ENCODE measurements at regions not wholly inside any gene's neighbourhood (a gene's known extent, or its start where the extent isn't known, plus 50 kb on each side); places are given as distances from the start of the nearest gene placed in this dataset.

DNA sequence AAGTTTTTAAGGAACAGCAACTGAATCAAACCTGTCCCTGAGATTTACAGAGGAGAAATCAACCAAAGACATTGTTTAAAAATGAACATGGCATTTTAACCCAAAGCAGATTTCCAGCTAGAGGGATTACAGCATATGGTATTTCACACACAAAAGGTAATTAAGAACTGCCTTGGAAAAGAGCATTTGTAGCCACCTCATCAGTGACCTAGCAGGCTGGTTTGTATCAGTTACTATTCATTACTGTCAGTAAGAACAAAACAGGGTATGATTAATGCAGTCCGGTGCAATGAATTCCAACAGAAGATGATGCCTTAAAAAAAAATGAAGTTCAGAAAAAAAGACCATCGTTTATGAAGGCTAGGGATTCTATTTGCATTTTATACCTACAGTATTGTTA, 219.9 kb downstream of the CHD9NB start:
- POLR2A ChIA-PET = no interaction called here
- Histone ChIP-seq H4K20me1 (ENCODE audit: insufficient read depth) (no peaks in the 10 kb centered on the region), H3K9me3 (ENCODE audit: control insufficient read depth in 1 of 2, insufficient read depth in 1 of 2, low read depth in 1 of 2, low read length in 2 of 2) (no peaks in the 10 kb centered on the region), H3K4me3 (replicated peaks in 1 of 2; ENCODE audit: low read depth in 1 of 2, low read length in 2 of 2) (no peak overlapping the region), H3K9me2 (ENCODE audit: insufficient read depth) (no peaks in the 10 kb centered on the region), H3K36me3 (ENCODE audit: control insufficient read depth in 1 of 2, insufficient read depth in 2 of 2, low read length in 2 of 2) (no peaks in the 10 kb centered on the region), H2AFZ (ENCODE audit: low read depth, low read length, poor library complexity, severe bottlenecking) (no peak overlapping the region), H3K9ac (ENCODE audit: low read length) (no peak overlapping the region), H3K4me1 (ENCODE audit: control insufficient read depth in 1 of 2, insufficient read depth in 2 of 2, low read length in 2 of 2) (no peaks in the 10 kb centered on the region), H3K27me3 (ENCODE audit: insufficient read depth, low read length) (no peaks in the 10 kb centered on the region), H3K4me2 (ENCODE audit: low read length) (no peak overlapping the region), H3K27ac (ENCODE audit: low read depth, low read length) (no peak overlapping the region), H3K79me2 (ENCODE audit: insufficient read depth, low read length) (no peaks in the 10 kb centered on the region)
- DNase-seq (ENCODE audit: low read depth, low spot score) (no peak), ATAC-seq (no peak)
- RAD21 ChIA-PET (ENCODE audit: low non-redundant PET in 1 of 2, low total read pairs in 2 of 2, uncharacterized antibody in 2 of 2, unreplicated experiment in 2 of 2) = no interaction called here
- CTCF ChIA-PET = no interaction called here
- no TSS peak for BruUV-seq (replicated peaks)
- intact Hi-C loops (cut with micrococcal nuclease) = no loop called here
- TF ChIP-seq SIN3A (IDR thresholded peaks at IDR 0.05; ENCODE audit: low read depth) = no peak
- TF ChIP-seq, protein P1, sequence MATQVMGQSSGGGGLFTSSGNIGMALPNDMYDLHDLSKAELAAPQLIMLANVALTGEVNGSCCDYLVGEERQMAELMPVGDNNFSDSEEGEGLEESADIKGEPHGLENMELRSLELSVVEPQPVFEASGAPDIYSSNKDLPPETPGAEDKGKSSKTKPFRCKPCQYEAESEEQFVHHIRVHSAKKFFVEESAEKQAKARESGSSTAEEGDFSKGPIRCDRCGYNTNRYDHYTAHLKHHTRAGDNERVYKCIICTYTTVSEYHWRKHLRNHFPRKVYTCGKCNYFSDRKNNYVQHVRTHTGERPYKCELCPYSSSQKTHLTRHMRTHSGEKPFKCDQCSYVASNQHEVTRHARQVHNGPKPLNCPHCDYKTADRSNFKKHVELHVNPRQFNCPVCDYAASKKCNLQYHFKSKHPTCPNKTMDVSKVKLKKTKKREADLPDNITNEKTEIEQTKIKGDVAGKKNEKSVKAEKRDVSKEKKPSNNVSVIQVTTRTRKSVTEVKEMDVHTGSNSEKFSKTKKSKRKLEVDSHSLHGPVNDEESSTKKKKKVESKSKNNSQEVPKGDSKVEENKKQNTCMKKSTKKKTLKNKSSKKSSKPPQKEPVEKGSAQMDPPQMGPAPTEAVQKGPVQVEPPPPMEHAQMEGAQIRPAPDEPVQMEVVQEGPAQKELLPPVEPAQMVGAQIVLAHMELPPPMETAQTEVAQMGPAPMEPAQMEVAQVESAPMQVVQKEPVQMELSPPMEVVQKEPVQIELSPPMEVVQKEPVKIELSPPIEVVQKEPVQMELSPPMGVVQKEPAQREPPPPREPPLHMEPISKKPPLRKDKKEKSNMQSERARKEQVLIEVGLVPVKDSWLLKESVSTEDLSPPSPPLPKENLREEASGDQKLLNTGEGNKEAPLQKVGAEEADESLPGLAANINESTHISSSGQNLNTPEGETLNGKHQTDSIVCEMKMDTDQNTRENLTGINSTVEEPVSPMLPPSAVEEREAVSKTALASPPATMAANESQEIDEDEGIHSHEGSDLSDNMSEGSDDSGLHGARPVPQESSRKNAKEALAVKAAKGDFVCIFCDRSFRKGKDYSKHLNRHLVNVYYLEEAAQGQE (IDR thresholded peaks at IDR 0.05; ENCODE audit: low read depth) = no peak
- TF ChIP-seq, protein P2, sequence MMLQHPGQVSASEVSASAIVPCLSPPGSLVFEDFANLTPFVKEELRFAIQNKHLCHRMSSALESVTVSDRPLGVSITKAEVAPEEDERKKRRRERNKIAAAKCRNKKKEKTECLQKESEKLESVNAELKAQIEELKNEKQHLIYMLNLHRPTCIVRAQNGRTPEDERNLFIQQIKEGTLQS (IDR thresholded peaks at IDR 0.05) = no peak
- no peak for TF ChIP-seq POLR2AphosphoS5 (IDR thresholded peaks at IDR 0.05; ENCODE audit: low read depth, low read length)
- no peak for TF ChIP-seq CEBPB (IDR thresholded peaks at IDR 0.05; ENCODE audit: low read depth)
- no peak for TF ChIP-seq ZFX (IDR thresholded peaks at IDR 0.05)
- no peak for TF ChIP-seq TCF7L2 (IDR thresholded peaks at IDR 0.05; ENCODE audit: borderline replicate concordance, extremely low read depth, insufficient read depth, insufficient read length)
- no peak for TF ChIP-seq ZNF274 (IDR thresholded peaks at IDR 0.05; ENCODE audit: low read depth, low read length)
- TF ChIP-seq EZH2 (IDR thresholded peaks at IDR 0.05) = no peak
- no peak for TF ChIP-seq YY1 (IDR thresholded peaks at IDR 0.05; ENCODE audit: extremely low read depth, insufficient replicate concordance, low read depth, low read length)

All from HCT116 (cell line).